ENCODE measurements at regions not wholly inside any gene's neighbourhood (a gene's known extent, or its start where the extent isn't known, plus 50 kb on each side); places are given as distances from the start of the nearest gene placed in this dataset.

GRCh38 chr14:53306911-53307310 is 153.8 kb upstream of the DDHD1 start:
- 68% methylated on average over 3 of the region's 3 CpGs for WGBS (ENCODE audit: insufficient coverage)
- Mint-ChIP-seq H3K4me1 (peaks cover 11% of the 10 kb centered on the region), H3K27ac (no peak overlapping the region), H3K4me3 (no peak overlapping the region), H3K9me3 (ENCODE audit: insufficient read depth) (peaks cover 6% of the 10 kb centered on the region), H3K27me3 (peaks cover 19% of the 10 kb centered on the region)
- intact Hi-C loops (cut with micrococcal nuclease): loop anchor here (1.0 to 5.0 kb wide), 2 partner anchors 90 to 484 kb away; no protein-coding TSS in a partner anchor
- POLR2A ChIA-PET: no interaction called here
- no peak overlapping the region for H3K27ac ChIP-seq (ENCODE audit: low read length in 2 of 2)
- no peak for DNase-seq
- no peak overlapping the region for H3K4me3 ChIP-seq (ENCODE audit: control extremely low read depth in 1 of 5, extremely low read depth in 1 of 5, insufficient read depth in 1 of 5, low read depth in 2 of 5, low read length in 4 of 5)
- H3K4me1 ChIP-seq (ENCODE audit: control insufficient read depth in 2 of 2, insufficient read depth in 2 of 2, low read length in 2 of 2): peaks cover 6 to 9% of the 10 kb centered on the region in 2 donors
- no peaks in the 10 kb centered on the region for H3K9me3 ChIP-seq (ENCODE audit: control extremely low read depth in 1 of 3, control insufficient read depth in 2 of 3, insufficient read depth in 1 of 3, low read length in 2 of 3)
- peak overlapping the region; percentile 51 for H3K4me2 ChIP-seq (replicated peaks; ENCODE audit: low read depth, low read length, poor library complexity, severe bottlenecking)
- no peaks in the 10 kb centered on the region for H3K79me2 ChIP-seq (ENCODE audit: control insufficient read depth, insufficient read depth, low read length)
- no peak overlapping the region for H2AFZ ChIP-seq (ENCODE audit: insufficient read depth, low read depth, low read length, poor library complexity, severe bottlenecking)
- no peak for TF ChIP-seq CTCF (IDR thresholded peaks at IDR 0.05)
- TF ChIP-seq EZH2 (IDR thresholded peaks at IDR 0.05; ENCODE audit: borderline replicate concordance, insufficient read depth, low read depth, low read length, poor library complexity, severe bottlenecking): no peak
- CTCF ChIA-PET: interaction anchor here (1.4 to 4.8 kb wide), 8 partner anchors 9 to 492 kb away, joined by 3 to 46 read pairs (median 6); no protein-coding TSS in a partner anchor
- H3K36me3 ChIP-seq (replicated peaks in 1 of 2; ENCODE audit: control extremely low read depth in 1 of 2, control insufficient read depth in 1 of 2, extremely low read depth in 1 of 2, insufficient read depth in 2 of 2, low read length in 1 of 2): no peaks in the 10 kb centered on the region
- peaks cover 0 to 13% (median 4%) of the 10 kb centered on the region in 4 experiments for H3K27me3 ChIP-seq (replicated peaks in 1 of 4; ENCODE audit: control extremely low read depth in 1 of 4, control insufficient read depth in 3 of 4, insufficient read depth in 4 of 4, low read length in 3 of 4)
- ATAC-seq (ENCODE audit: low read depth): no peak
- no peak overlapping the region for H3K9ac ChIP-seq (ENCODE audit: low read length)
- H4K20me1 ChIP-seq (ENCODE audit: control insufficient read depth, insufficient read depth, low read length, poor library complexity, severe bottlenecking): no peaks in the 10 kb centered on the region

GRCh38 chr14:53306267-53306721 is 153.2 kb upstream of the DDHD1 start:
- Histone ChIP-seq H3K4me2 (replicated peaks; ENCODE audit: low read depth, low read length, poor library complexity, severe bottlenecking) (peak overlapping the region; percentile 51), H3K36me3 (replicated peaks in 1 of 2; ENCODE audit: control extremely low read depth in 1 of 2, control insufficient read depth in 1 of 2, extremely low read depth in 1 of 2, insufficient read depth in 2 of 2, low read length in 1 of 2) (no peaks in the 10 kb centered on the region), H4K20me1 (ENCODE audit: control insufficient read depth, insufficient read depth, low read length, poor library complexity, severe bottlenecking) (no peaks in the 10 kb centered on the region), H3K4me1 (ENCODE audit: control insufficient read depth in 2 of 2, insufficient read depth in 2 of 2, low read length in 2 of 2) (peaks cover 6 to 9% of the 10 kb centered on the region in 2 donors), H3K9ac (ENCODE audit: low read length) (peak overlapping the region; percentile 49), H3K4me3 (ENCODE audit: control extremely low read depth in 1 of 5, extremely low read depth in 1 of 5, insufficient read depth in 1 of 5, low read depth in 2 of 5, low read length in 4 of 5) (peak overlapping the region in 3 of 5 experiments; percentile 26 to 37 (median 29)), H2AFZ (ENCODE audit: insufficient read depth, low read depth, low read length, poor library complexity, severe bottlenecking) (no peak overlapping the region), H3K9me3 (ENCODE audit: control extremely low read depth in 1 of 3, control insufficient read depth in 2 of 3, insufficient read depth in 1 of 3, low read length in 2 of 3) (no peaks in the 10 kb centered on the region), H3K27me3 (replicated peaks in 1 of 4; ENCODE audit: control extremely low read depth in 1 of 4, control insufficient read depth in 3 of 4, insufficient read depth in 4 of 4, low read length in 3 of 4) (peaks cover 0 to 13% (median 4%) of the 10 kb centered on the region in 4 experiments), H3K79me2 (ENCODE audit: control insufficient read depth, insufficient read depth, low read length) (no peaks in the 10 kb centered on the region), H3K27ac (ENCODE audit: low read length in 2 of 2) (no peak overlapping the region)
- TF ChIP-seq CTCF (IDR thresholded peaks at IDR 0.05) (peak; percentile 78), EZH2 (IDR thresholded peaks at IDR 0.05; ENCODE audit: borderline replicate concordance, insufficient read depth, low read depth, low read length, poor library complexity, severe bottlenecking) (no peak)
- CTCF ChIA-PET: interaction anchor here (0.6 to 4.8 kb wide), 17 partner anchors 10 to 1950 kb away, joined by 3 to 46 read pairs (median 4); no protein-coding TSS in a partner anchor
- POLR2A ChIA-PET: no interaction called here
- no peak overlapping the region for H3K27ac Mint-ChIP-seq
- peak; percentile 52 for DNase-seq
- H3K9me3 Mint-ChIP-seq (ENCODE audit: insufficient read depth): peaks cover 1% of the 10 kb centered on the region
- 22% methylated on average over 7 of the region's 11 CpGs for WGBS (ENCODE audit: insufficient coverage)
- intact Hi-C loops (cut with micrococcal nuclease): loop anchor here (1.0 to 5.0 kb wide), 2 partner anchors 89 to 483 kb away; no protein-coding TSS in a partner anchor
- peaks cover 19% of the 10 kb centered on the region for H3K27me3 Mint-ChIP-seq
- peaks cover 11% of the 10 kb centered on the region for H3K4me1 Mint-ChIP-seq
- H3K4me3 Mint-ChIP-seq: peak overlapping the region; percentile 23
- ATAC-seq (ENCODE audit: low read depth): peak; percentile 36

Data from B cell (primary cell).